C4-2B (cell line): ENCODE measurements at regions not wholly inside any gene's neighbourhood (a gene's known extent, or its start where the extent isn't known, plus 50 kb on each side); places are given as distances from the start of the nearest gene placed in this dataset.

Source experiments
- ZFX ChIP-seq: fragments of 450-650 bp; IDR thresholded peaks from 2 replicates; pipeline ENCODE4 v1.6.1; 2017
- TF ChIP-seq, protein P1 (sequence below): fragments of 450-650 bp; conservative IDR thresholded peaks from 2 replicates; pipeline ENCODE4 v1.5.1; 2017; ENCODE audit warnings: mild to moderate bottlenecking

DNA sequence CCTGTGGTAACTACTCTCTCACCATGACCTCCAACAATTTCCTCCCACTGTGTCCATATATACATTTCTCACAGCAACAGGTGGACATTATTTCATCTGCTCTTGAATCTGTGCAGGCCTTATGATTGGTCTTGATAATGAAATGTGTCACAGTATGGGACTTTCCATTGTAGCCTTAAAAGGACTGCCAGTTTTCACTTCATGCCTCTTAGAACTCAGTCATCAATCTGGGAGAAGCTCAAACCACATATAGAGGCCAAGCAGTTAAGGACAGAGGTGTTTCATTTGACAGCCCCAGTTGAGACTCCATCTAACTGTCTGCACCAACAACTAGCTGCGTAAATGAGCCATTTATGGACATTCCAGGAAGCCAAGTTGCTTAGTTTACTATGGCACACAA lies 1534.8 kb downstream of the ARAP2 start:
- TF ChIP-seq, protein P1, sequence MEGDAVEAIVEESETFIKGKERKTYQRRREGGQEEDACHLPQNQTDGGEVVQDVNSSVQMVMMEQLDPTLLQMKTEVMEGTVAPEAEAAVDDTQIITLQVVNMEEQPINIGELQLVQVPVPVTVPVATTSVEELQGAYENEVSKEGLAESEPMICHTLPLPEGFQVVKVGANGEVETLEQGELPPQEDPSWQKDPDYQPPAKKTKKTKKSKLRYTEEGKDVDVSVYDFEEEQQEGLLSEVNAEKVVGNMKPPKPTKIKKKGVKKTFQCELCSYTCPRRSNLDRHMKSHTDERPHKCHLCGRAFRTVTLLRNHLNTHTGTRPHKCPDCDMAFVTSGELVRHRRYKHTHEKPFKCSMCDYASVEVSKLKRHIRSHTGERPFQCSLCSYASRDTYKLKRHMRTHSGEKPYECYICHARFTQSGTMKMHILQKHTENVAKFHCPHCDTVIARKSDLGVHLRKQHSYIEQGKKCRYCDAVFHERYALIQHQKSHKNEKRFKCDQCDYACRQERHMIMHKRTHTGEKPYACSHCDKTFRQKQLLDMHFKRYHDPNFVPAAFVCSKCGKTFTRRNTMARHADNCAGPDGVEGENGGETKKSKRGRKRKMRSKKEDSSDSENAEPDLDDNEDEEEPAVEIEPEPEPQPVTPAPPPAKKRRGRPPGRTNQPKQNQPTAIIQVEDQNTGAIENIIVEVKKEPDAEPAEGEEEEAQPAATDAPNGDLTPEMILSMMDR = no peak
- no peak for TF ChIP-seq ZFX
